ENCODE measurements at regions not wholly inside any gene's neighbourhood (a gene's known extent, or its start where the extent isn't known, plus 50 kb on each side); places are given as distances from the start of the nearest gene placed in this dataset.

DNA sequence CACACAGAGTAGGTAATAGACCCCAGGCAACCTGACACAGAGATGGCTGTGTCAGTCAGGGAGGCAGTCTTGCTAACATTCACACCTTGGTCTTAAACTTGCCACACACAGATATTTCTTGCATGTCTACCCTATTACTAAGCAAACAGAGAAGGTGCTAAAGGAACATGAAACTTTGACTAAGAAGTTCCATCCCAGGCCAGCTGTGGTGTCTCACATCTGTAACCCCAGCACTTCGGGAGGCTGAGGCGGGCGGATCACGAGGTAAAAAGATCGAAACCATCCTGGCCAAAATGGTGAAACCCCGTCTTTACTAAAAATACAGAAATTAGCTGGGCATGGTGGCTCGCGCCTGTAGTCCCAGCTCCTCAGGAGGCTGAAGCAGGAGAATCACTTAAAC lies 222.4 kb upstream of the JARID2 start:
- TF ChIP-seq, protein P1, sequence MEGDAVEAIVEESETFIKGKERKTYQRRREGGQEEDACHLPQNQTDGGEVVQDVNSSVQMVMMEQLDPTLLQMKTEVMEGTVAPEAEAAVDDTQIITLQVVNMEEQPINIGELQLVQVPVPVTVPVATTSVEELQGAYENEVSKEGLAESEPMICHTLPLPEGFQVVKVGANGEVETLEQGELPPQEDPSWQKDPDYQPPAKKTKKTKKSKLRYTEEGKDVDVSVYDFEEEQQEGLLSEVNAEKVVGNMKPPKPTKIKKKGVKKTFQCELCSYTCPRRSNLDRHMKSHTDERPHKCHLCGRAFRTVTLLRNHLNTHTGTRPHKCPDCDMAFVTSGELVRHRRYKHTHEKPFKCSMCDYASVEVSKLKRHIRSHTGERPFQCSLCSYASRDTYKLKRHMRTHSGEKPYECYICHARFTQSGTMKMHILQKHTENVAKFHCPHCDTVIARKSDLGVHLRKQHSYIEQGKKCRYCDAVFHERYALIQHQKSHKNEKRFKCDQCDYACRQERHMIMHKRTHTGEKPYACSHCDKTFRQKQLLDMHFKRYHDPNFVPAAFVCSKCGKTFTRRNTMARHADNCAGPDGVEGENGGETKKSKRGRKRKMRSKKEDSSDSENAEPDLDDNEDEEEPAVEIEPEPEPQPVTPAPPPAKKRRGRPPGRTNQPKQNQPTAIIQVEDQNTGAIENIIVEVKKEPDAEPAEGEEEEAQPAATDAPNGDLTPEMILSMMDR (IDR thresholded peaks at IDR 0.05), result no peak
- TF ChIP-seq EP300 (IDR thresholded peaks at IDR 0.05), result no peak
- no peak for TF ChIP-seq POLR2A (IDR thresholded peaks at IDR 0.05)
- Histone ChIP-seq H3K4me3 (no peak overlapping the region), H3K4me1 (ENCODE audit: insufficient read depth) (no peaks in the 10 kb centered on the region), H3K27ac (no peak overlapping the region), H3K9me3 (no peaks in the 10 kb centered on the region), H3K36me3 (no peaks in the 10 kb centered on the region), H3K27me3 (no peaks in the 10 kb centered on the region)
- WGBS, 3 donors, result 89 to 94% (median 93%) methylated on average over 8 of the region's 8 CpGs
- intact Hi-C loops (cut with DNase I), result no loop called here
- no peak for DNase-seq

DNA sequence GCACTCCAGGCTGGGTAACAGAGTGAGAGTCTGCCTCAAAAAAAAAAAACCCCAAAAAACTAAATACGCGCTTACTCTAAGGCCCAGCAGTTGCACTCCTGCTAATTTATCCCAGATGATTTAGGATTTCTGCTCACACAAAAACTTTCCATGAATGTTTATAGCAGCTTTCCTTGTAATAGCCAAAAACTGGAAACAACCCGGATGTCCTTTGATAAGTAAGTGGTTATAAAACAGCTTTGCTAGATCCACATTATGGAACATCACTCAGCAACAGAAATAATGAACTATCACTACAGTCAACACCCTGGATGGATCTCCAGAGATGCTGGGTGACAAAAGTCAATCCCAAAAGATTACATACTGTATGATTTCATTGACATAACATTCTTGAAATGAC lies 220.4 kb upstream of the JARID2 start:
- TF ChIP-seq EP300 (IDR thresholded peaks at IDR 0.05) (no peak), POLR2A (IDR thresholded peaks at IDR 0.05) (no peak)
- TF ChIP-seq, protein P1 (IDR thresholded peaks at IDR 0.05), result no peak
- no peaks in the 10 kb centered on the region for H3K4me1 ChIP-seq (ENCODE audit: insufficient read depth)
- H3K9me3 ChIP-seq, result no peaks in the 10 kb centered on the region
- 58 to 71% (median 69%) methylated on average over 3 of the region's 3 CpGs for WGBS, 3 donors
- H3K27me3 ChIP-seq, result no peaks in the 10 kb centered on the region
- no peak overlapping the region for H3K4me3 ChIP-seq
- no peak for DNase-seq
- H3K36me3 ChIP-seq, result no peaks in the 10 kb centered on the region
- no peak overlapping the region for H3K27ac ChIP-seq
- intact Hi-C loops (cut with DNase I), result no loop called here

DNA sequence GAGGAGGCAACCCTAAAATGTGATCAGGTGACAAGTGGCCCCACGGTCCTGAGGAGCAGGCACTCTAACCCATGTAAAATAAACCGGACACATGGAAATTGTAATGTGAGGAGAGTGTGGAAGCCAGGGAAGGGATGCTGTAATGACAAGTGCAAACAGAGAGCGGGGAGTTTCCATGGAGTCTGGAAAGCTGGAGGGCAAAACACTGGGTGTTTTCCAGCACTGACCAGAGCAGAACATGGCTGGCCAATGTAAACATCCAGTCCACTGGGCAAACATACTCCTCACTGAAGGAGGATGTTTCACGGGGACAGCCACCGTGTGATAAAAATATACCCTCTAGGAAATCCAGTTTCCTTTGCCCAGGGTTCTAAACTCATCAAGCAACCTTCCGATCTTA lies 219.0 kb upstream of the JARID2 start:
- Histone ChIP-seq H3K27me3 (no peaks in the 10 kb centered on the region), H3K4me1 (ENCODE audit: insufficient read depth) (no peaks in the 10 kb centered on the region), H3K36me3 (no peaks in the 10 kb centered on the region), H3K9me3 (no peaks in the 10 kb centered on the region), H3K27ac (no peak overlapping the region), H3K4me3 (no peak overlapping the region)
- 57 to 70% (median 66%) methylated on average over 6 of the region's 6 CpGs for WGBS, 3 donors
- no peak for DNase-seq
- intact Hi-C loops (cut with DNase I), result no loop called here
- TF ChIP-seq EP300 (IDR thresholded peaks at IDR 0.05) (no peak), POLR2A (IDR thresholded peaks at IDR 0.05) (no peak)
- TF ChIP-seq, protein P1 (IDR thresholded peaks at IDR 0.05), result no peak

DNA sequence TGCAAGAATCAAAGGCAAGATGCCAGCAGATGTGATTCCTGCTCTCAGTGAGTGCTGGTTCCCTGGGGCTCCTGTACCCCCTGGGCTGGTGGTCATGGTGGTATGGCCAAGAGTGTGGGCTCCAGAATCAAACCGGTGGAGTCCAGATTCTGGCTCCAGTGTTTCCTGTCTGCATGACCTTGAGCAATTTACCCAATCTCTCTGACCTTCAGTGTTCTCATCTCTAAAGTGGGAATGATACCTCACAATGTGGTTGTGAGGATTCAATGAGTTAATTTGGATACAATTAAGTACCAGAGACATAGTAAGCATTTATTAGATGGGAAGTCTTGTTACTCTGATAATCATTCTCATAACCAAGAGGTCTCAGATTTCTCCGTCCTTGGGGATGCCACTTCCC lies 218.4 kb upstream of the JARID2 start:
- intact Hi-C loops (cut with DNase I), result no loop called here
- Histone ChIP-seq H3K4me3 (no peak overlapping the region), H3K4me1 (ENCODE audit: insufficient read depth) (no peaks in the 10 kb centered on the region), H3K9me3 (no peaks in the 10 kb centered on the region), H3K27me3 (no peaks in the 10 kb centered on the region), H3K27ac (no peak overlapping the region), H3K36me3 (no peaks in the 10 kb centered on the region)
- TF ChIP-seq, protein P1 (IDR thresholded peaks at IDR 0.05), result no peak
- TF ChIP-seq POLR2A (IDR thresholded peaks at IDR 0.05) (no peak), EP300 (IDR thresholded peaks at IDR 0.05) (no peak)
- WGBS, 3 donors, result 68 to 97% (median 91%) methylated on average over 2 of the region's 2 CpGs
- DNase-seq, result no peak

DNA sequence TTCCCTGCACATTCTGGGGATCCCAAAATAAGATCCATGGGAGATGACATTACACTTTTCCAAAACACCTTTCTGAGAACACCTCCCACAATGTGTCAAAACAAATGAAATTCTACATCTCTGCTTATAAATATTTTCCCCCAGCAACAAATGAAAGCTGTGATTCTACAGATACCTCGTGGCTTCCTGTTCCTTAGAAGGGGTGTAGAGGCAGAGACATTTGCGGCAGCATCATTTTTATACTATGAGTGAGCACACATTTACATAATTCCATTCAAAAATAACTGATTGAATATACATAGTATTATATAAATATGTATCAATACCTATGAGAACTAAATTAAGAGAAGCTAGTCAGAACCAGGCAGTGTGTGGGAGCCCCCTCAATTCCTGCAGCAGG lies 213.9 kb upstream of the JARID2 start:
- no peaks in the 10 kb centered on the region for H3K36me3 ChIP-seq
- intact Hi-C loops (cut with DNase I), result no loop called here
- H3K27me3 ChIP-seq, result no peaks in the 10 kb centered on the region
- no peaks in the 10 kb centered on the region for H3K4me1 ChIP-seq (ENCODE audit: insufficient read depth)
- H3K9me3 ChIP-seq, result no peaks in the 10 kb centered on the region
- no peak overlapping the region for H3K4me3 ChIP-seq
- DNase-seq, result no peak
- TF ChIP-seq EP300 (IDR thresholded peaks at IDR 0.05), result no peak
- no peak for TF ChIP-seq POLR2A (IDR thresholded peaks at IDR 0.05)
- TF ChIP-seq, protein P1 (IDR thresholded peaks at IDR 0.05), result no peak
- H3K27ac ChIP-seq, result no peak overlapping the region
- 80 to 89% (median 86%) methylated on average over 2 of the region's 2 CpGs for WGBS, 3 donors
